ENCODE measurements at regions not wholly inside any gene's neighbourhood (a gene's known extent, or its start where the extent isn't known, plus 50 kb on each side); places are given as distances from the start of the nearest gene placed in this dataset.
"Not testable (repeated sequence)": the region's sequence is repeated elsewhere in the genome, so short reads cannot be mapped to it uniquely, and the experiment has no call there.

- TF ChIP-seq CTCF (IDR thresholded peaks at IDR 0.05; ENCODE audit: low read depth, low read length) = no peak
- no peak for DNase-seq (ENCODE audit: extremely low read depth, low read depth)
Measured at GRCh38 chr11:21658654-21659193, 534.2 kb upstream of the ANO5 start.

- DNase-seq (ENCODE audit: extremely low read depth, low read depth) = not testable (repeated sequence)
Measured at GRCh38 chr11:21659377-21659776, 533.5 kb upstream of the ANO5 start.

- no peak for DNase-seq (ENCODE audit: extremely low read depth, low read depth)
- TF ChIP-seq CTCF (IDR thresholded peaks at IDR 0.05; ENCODE audit: low read depth, low read length) = no peak
Measured at GRCh38 chr11:21659961-21660360, 532.9 kb upstream of the ANO5 start.

- TF ChIP-seq CTCF (IDR thresholded peaks at IDR 0.05; ENCODE audit: low read depth, low read length) = no peak
- DNase-seq (ENCODE audit: extremely low read depth, low read depth) = no peak
Measured at GRCh38 chr11:21675049-21675616, 517.8 kb upstream of the ANO5 start.

- DNase-seq (ENCODE audit: extremely low read depth, low read depth) = no peak
- no peak for TF ChIP-seq CTCF (IDR thresholded peaks at IDR 0.05; ENCODE audit: low read depth, low read length)
Measured at GRCh38 chr11:21687643-21688042, 505.2 kb upstream of the ANO5 start.

- DNase-seq (ENCODE audit: extremely low read depth, low read depth) = no peak
- TF ChIP-seq CTCF (IDR thresholded peaks at IDR 0.05; ENCODE audit: low read depth, low read length) = no peak
Measured at GRCh38 chr11:21704539-21704938, 488.3 kb upstream of the ANO5 start.

GRCh38 chr11:21707116-21707739 lies 485.7 kb upstream of the ANO5 start:
- TF ChIP-seq CTCF (IDR thresholded peaks at IDR 0.05; ENCODE audit: low read depth, low read length) = no peak
- no peak for DNase-seq (ENCODE audit: extremely low read depth, low read depth)

- TF ChIP-seq CTCF (IDR thresholded peaks at IDR 0.05; ENCODE audit: low read depth, low read length) = no peak
Measured at GRCh38 chr11:21710809-21711208, 482.1 kb upstream of the ANO5 start.

More at GRCh38 chr11:21710809-21711208, 482.1 kb upstream of the ANO5 start:
- no peak for DNase-seq (ENCODE audit: extremely low read depth, low read depth)

Data from AG09319 (cell line).